ENCODE measurements at regions not wholly inside any gene's neighbourhood (a gene's known extent, or its start where the extent isn't known, plus 50 kb on each side); places are given as distances from the start of the nearest gene placed in this dataset.

DNA sequence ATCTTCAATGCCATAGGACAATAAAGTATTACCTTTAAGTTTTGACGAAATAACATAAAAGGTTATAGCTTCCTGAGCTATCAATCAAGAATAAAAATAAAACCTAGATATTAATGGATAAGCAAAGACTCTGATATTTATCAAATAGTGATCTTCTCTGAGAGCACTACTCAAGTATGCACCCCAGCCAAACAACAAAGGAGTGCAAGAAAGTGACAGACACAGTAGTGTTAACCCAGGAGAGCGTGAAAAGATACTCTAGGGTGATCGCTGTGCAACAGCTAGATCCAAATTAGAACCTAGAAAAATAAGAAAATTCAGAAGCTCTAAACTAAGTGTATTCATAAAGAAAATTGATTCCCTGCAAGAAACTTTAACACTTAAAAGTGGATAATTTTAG, 83.5 kb upstream of the CDYL start:
- H3K27ac ChIP-seq, result no peak overlapping the region
- no peak for TF ChIP-seq CTCF (conservative IDR thresholded peaks at IDR 0.05; ENCODE audit: low read depth, low read length)
- H3K4me2 ChIP-seq, result no peak overlapping the region
- no peaks in the 10 kb centered on the region for H4K20me1 ChIP-seq (ENCODE audit: insufficient read depth)
- H3K9ac ChIP-seq, result no peak overlapping the region
- no peak overlapping the region for H3K4me3 ChIP-seq (IDR thresholded peaks at IDR 0.05; ENCODE audit: insufficient read depth, low read depth, low read length)
- no peak overlapping the region for H2AFZ ChIP-seq (ENCODE audit: low read depth)
- no peaks in the 10 kb centered on the region for H3K79me2 ChIP-seq (ENCODE audit: insufficient read depth, low read depth)
- H3K36me3 ChIP-seq (ENCODE audit: insufficient read depth), result no peaks in the 10 kb centered on the region; the same call in 1 of the 2 replicates
- H3K27me3 ChIP-seq (ENCODE audit: insufficient read depth, low read depth), result no peaks in the 10 kb centered on the region
- no peaks in the 10 kb centered on the region for H3K4me1 ChIP-seq (ENCODE audit: low read depth, poor library complexity, severe bottlenecking)

DNA sequence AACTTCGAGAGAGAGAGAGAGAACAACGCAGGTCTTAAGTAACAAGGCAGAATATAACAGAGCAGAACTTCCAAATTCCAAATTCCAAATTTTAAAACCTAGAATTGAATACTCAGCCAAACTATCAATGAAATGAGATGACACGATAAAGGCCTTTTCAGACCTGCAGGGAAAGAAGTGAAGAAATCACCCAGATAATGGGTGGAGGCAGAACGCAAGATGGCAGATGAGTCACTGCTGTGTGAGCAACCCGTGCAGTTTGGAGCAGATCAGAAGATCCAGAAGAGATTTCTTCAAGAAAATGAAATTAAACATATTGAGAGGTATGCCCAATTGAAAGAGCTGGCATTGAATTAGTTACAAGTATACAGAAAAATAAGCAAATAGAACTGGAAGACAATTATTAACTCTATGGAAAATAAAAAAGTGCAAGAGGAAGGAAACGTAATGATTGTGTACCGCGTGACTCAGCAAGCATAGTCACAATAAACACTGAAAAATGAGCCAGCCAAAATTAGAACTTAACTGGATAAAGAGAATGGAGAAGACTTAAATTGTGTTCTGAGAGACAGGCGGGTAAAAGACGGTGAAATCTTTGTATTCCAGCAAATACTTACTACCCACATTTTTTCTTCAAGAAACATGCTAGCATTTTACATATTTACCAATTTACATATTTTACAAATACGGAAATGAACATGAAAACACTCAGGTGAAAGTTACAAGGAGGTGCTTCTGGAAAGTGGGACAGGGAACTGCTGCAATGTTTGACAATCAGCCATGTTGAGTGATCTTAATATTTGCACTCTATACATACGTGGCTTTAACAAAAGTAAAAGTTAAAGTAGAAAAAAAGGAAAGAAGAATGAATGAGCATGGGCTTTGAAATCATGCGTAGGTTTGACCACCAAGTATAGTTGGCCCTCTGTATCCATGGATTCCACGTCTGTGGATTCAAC, 87.9 kb upstream of the CDYL start:
- H3K4me3 ChIP-seq (IDR thresholded peaks at IDR 0.05; ENCODE audit: insufficient read depth, low read depth, low read length), result no peak overlapping the region
- no peaks in the 10 kb centered on the region for H3K27me3 ChIP-seq (ENCODE audit: insufficient read depth, low read depth)
- no peak for TF ChIP-seq CTCF (conservative IDR thresholded peaks at IDR 0.05; ENCODE audit: low read depth, low read length)
- H2AFZ ChIP-seq (ENCODE audit: low read depth), result no peak overlapping the region
- no peak overlapping the region for H3K27ac ChIP-seq
- no peaks in the 10 kb centered on the region for H3K36me3 ChIP-seq (ENCODE audit: insufficient read depth)
- no peaks in the 10 kb centered on the region for H3K79me2 ChIP-seq (ENCODE audit: insufficient read depth, low read depth)
- no peaks in the 10 kb centered on the region for H3K4me1 ChIP-seq (ENCODE audit: low read depth, poor library complexity, severe bottlenecking)
- H3K4me2 ChIP-seq, result no peak overlapping the region
- no peak overlapping the region for H3K9ac ChIP-seq
- no peaks in the 10 kb centered on the region for H4K20me1 ChIP-seq (ENCODE audit: insufficient read depth)

GRCh38 chr6:4687656-4687988, 88.6 kb upstream of the CDYL start:
- H3K4me2 ChIP-seq, result no peak overlapping the region
- no peaks in the 10 kb centered on the region for H3K27me3 ChIP-seq (ENCODE audit: insufficient read depth, low read depth)
- H4K20me1 ChIP-seq (ENCODE audit: insufficient read depth), result no peaks in the 10 kb centered on the region
- H3K4me1 ChIP-seq (ENCODE audit: low read depth, poor library complexity, severe bottlenecking), result no peaks in the 10 kb centered on the region
- H3K79me2 ChIP-seq (ENCODE audit: insufficient read depth, low read depth), result no peaks in the 10 kb centered on the region
- TF ChIP-seq CTCF (conservative IDR thresholded peaks at IDR 0.05; ENCODE audit: low read depth, low read length), result no peak
- H3K27ac ChIP-seq, result no peak overlapping the region
- H2AFZ ChIP-seq (ENCODE audit: low read depth), result no peak overlapping the region
- no peaks in the 10 kb centered on the region for H3K36me3 ChIP-seq (ENCODE audit: insufficient read depth)
- no peak overlapping the region for H3K4me3 ChIP-seq (IDR thresholded peaks at IDR 0.05; ENCODE audit: insufficient read depth, low read depth, low read length)
- no peak overlapping the region for H3K9ac ChIP-seq

- TF ChIP-seq CTCF (conservative IDR thresholded peaks at IDR 0.05; ENCODE audit: low read depth, low read length), result no peak
- H3K27ac ChIP-seq, result no peak overlapping the region
- no peak overlapping the region for H3K4me3 ChIP-seq (IDR thresholded peaks at IDR 0.05; ENCODE audit: insufficient read depth, low read depth, low read length)
- no peaks in the 10 kb centered on the region for H4K20me1 ChIP-seq (ENCODE audit: insufficient read depth)
- H3K36me3 ChIP-seq (ENCODE audit: insufficient read depth), result no peaks in the 10 kb centered on the region
- no peaks in the 10 kb centered on the region for H3K27me3 ChIP-seq (ENCODE audit: insufficient read depth, low read depth)
- H3K4me1 ChIP-seq (ENCODE audit: low read depth, poor library complexity, severe bottlenecking), result no peaks in the 10 kb centered on the region
- no peak overlapping the region for H2AFZ ChIP-seq (ENCODE audit: low read depth)
- no peak overlapping the region for H3K9ac ChIP-seq
- H3K79me2 ChIP-seq (ENCODE audit: insufficient read depth, low read depth), result no peaks in the 10 kb centered on the region
- no peak overlapping the region for H3K4me2 ChIP-seq
These were observed 93.6 kb upstream of the CDYL start for GRCh38 chr6:4682431-4683097.

All from KMS-11 (cell line).